GM21423 (cell line): ENCODE measurements at regions not wholly inside any gene's neighbourhood (a gene's known extent, or its start where the extent isn't known, plus 50 kb on each side); places are given as distances from the start of the nearest gene placed in this dataset.
"Not testable (repeated sequence)": the region's sequence is repeated elsewhere in the genome, so short reads cannot be mapped to it uniquely, and the experiment has no call there.

Source experiments
- ATAC-seq: cut with Tn5 transposase; IDR thresholded peaks from one replicate; pipeline ENCODE4 v1.9.1; 2021; ENCODE audit warnings: mild to moderate bottlenecking, moderate library complexity; ENCODE audit not compliant: unreplicated experiment

GRCh38 chr14:56351861-56352260, 227.7 kb upstream of the TMEM260 start:
- ATAC-seq, result no peak

DNA sequence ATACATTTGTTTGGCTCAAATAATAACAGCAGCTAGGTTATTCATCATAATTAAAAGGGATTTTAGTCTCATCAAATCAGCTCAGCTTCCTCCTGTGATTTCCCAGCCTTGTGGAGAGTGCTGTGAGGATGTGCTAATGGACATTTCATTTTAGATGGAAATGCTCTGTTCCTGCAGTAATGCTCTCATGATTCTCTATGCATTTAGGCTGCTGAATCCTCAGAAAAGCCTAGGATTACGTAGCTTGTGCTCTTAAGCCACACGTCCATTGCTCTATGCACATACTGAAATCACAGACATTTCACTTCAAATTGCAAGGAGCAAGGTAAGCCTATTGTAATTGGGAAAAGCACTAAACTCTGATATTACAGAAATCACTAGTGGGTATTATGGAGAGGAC, 226.6 kb upstream of the TMEM260 start:
- no peak for ATAC-seq

DNA sequence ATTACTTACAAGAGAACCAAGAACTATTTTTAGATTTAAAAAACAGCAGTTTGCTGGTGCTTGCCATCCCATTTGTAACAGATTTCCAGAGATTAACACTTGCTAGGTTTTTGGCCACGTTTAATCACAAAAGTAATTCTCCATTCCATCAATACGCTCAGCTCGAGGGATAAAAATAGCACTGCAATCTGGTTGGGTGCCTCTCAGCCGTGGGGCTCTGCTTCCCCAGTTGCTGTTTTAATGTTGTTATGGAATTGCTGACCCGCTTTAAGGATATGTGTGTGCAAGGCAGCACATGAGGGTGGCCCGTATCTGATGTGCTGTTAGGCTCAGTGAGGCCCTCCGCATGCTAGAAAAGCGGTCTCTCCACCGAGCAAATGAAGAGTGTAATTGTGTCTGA, 222.2 kb upstream of the TMEM260 start:
- no peak for ATAC-seq

GRCh38 chr14:56358275-56358674, 221.3 kb upstream of the TMEM260 start:
- no peak for ATAC-seq

- ATAC-seq, result no peak
Observed at GRCh38 chr14:56358851-56359614, 220.6 kb upstream of the TMEM260 start.

GRCh38 chr14:56365663-56366062, 213.9 kb upstream of the TMEM260 start:
- ATAC-seq, result not testable (repeated sequence)

GRCh38 chr14:56367416-56367815, 212.2 kb upstream of the TMEM260 start:
- ATAC-seq, result no peak

GRCh38 chr14:56371737-56372136, 207.9 kb upstream of the TMEM260 start:
- ATAC-seq, result no peak

GRCh38 chr14:56374421-56374820, 205.2 kb upstream of the TMEM260 start:
- no peak for ATAC-seq

DNA sequence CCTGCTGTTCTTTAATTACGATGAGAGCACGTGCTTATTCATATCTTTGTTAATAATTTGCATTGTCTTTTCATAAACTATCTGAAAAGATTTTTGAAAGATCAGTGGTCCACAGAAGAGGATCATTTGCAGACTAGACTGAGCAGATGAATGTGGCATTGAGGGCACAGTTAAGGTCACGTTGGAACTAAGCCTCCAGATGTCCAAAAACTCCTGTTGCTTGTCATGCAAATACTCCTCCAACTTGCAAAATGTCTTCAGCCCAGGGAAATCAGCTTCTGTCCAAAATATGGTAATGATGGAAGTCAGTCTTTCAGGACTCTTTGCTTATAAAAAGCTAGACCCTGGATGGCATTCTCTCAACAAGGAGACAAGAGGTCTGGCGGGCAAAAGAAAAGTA, 201.6 kb upstream of the TMEM260 start:
- no peak for ATAC-seq

DNA sequence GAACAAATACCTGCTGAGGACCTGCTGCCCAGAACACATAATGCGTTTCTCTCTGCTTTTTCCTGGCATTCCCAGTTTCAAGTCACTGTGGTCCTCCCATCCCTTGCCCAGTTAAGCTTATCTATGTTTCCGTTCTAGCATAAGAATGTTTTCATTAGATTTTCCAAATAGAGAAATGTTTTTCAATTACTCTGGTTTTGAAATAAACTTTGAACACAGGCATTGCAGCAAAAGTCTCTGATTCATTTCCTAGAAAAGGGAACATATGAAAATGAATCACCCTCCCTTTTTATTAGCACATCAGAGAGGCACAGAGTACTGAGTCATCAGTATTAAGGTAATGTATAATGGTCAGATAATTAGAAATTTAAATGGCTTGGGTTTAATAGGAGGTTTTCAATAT, 201.1 kb upstream of the TMEM260 start:
- ATAC-seq, result no peak

DNA sequence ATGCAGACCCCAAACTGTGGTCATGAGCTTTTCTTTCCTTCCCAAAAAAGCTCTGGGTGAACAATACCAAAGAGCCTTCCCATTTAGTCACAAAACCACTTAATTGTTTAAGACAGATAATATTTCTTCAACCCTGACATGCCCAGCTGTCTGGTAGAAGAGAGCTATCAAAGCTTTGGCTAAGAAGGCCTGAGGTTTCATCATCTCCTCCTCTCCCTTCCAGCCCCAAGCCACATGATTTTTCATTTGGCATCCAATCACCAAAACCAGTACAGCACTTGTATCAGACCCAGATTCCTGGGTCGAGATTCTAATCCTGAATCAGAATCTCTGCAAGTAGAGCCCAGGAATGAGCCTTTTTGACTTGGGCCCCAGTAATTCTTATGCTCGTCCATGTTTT, 199.6 kb upstream of the TMEM260 start:
- ATAC-seq, result no peak

- ATAC-seq, result no peak
Observed at GRCh38 chr14:56386024-56386423, 193.6 kb upstream of the TMEM260 start.

DNA sequence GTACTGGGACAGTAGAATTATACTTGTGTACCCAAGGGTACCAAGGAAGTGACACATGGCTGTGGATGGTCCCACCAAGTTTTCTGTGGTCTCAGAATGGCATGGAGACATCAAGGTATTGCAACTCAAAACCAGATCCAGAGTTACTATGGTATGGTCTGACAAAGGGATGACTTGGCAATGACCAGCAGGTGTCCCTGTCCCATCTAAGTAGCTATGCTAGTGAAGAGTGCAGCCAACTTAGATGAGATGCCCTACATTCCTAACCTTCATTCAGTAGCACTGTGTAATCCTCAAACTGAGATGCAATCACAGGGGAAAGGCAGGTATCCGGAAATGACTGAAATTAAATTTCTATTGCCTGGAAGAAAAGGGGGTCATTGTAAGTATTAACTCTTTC, 188.7 kb upstream of the TMEM260 start:
- ATAC-seq, result no peak

DNA sequence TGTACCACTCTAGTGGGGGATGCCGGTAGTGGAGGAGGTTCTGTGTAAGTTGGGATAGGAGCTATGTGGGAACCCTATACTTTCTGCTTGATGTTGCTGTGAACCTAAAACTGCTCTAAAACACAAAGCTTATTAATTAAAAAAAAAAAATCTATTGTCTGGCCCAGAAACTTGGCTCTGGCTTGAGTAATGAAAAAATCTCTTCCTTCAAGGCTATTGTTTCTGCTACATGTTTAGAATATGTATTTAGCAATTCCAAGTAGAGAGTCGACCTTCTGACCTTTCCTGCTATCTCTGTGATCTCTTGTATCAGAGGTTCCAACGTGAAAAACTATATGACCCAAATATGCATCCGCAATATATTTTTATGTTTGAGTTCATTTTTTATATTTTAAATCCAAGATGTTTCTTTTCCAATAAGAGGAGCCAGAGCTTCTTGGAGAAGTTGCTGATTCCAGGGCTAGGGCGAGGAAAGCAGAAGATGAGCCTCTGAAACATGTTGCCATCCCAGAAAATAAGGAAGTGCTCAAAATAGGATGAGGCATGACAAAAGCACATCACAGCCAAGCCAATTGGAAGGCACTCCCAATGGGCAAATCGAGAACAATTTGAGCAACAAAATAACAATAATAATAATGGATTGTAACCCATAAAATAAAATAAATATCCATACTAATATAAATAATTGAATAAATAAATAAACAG, 184.6 kb upstream of the TMEM260 start:
- no peak for ATAC-seq

GRCh38 chr14:56400109-56400825, 179.3 kb upstream of the TMEM260 start:
- ATAC-seq, result no peak

DNA sequence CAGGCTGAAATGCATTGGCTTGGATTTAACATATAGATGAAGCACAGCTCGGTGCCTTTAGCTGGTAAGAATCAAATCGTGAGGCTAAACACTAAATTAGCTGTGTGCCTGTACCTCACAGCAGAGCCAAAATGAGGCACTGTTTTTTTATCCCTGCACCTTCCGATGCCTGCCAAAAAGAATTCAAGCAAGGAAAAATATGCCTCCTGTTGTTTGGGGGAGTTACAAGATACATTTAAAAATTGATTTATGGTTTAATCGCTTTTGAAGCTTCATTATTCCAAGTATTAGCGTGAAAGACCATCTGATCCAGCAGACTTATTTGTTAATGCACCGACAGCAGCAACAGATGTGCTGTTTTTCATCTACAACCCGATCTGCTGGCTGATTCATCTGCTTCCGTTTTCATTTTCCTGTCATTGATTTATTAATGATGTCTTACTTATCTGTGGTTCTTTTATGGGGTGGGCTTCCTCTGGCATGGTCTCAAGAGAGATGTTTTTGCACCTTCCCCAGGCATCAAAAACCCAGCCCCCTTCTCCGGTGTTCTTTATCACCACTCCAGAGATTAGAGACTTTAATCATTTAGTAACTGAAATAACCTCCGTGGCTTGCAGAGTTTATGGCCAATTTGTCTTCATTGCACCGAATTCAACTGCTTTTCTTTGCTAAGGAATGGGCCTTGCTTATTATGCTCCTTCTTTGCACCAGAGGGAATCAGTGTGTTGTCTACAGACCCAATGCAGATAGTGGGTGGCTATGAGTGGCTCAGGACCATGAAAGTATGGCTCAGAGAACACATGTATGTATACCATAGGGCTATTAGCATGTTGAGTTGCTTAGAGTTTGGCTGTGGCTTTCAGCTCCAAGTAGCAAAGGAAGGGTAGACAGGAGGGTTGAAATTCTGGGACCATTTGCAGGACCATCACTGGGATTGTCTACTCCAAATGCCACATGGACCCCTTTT, 166.8 kb upstream of the TMEM260 start:
- no peak for ATAC-seq

GRCh38 chr14:56413721-56414120, 165.9 kb upstream of the TMEM260 start:
- ATAC-seq, result no peak

DNA sequence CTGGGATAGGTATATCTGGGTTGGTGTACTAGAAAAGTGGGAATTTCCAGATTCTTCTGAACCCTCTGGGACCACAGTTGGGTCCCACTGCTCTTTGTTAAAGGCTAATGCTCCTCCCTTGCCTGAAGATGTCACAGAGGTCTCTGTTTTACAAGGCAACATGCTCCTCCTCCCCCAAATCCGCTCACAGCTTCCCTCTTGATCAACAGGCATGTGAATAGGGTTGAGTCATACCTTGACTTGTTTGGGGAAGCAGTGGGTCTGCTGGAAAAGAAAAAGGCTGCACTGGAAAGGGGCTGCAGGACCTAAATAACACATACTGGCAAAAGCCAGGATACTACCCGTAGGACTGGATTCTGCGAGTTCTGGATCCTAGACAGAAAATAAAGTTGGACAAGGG, 165.4 kb upstream of the TMEM260 start:
- ATAC-seq, result no peak

GRCh38 chr14:56416213-56416612, 163.4 kb upstream of the TMEM260 start:
- ATAC-seq, result no peak

- no peak for ATAC-seq
Observed at GRCh38 chr14:56417173-56417572, 162.4 kb upstream of the TMEM260 start.
